K562 (cell line): ENCODE measurements at regions not wholly inside any gene's neighbourhood (a gene's known extent, or its start where the extent isn't known, plus 50 kb on each side); places are given as distances from the start of the nearest gene placed in this dataset.

Source experiments
- HDAC6 ChIP-seq: IDR thresholded peaks from 2 replicates; pipeline ENCODE4 v1.6.1; 2012; ENCODE audit warnings: low read depth, mild to moderate bottlenecking, control low read depth, inconsistent platforms, low read length, moderate library complexity
- JUN ChIP-seq, 2 experiments: sonication (generic) in 1 of 2; formaldehyde crosslinking in 1 of 2; IDR thresholded peaks; 2 replicates each; pipeline versions ENCODE4 v1.6.1 to v1.8.0; 2012 to 2022; ENCODE audit warnings: borderline replicate concordance in 2 of 2, mild to moderate bottlenecking in 2 of 2, improper control_type of control experiment in 1 of 2, low read depth in 1 of 2, low read length in 1 of 2, missing genetic modification reagents in 1 of 2
- POLR2A ChIP-seq: fragments of 450-650 bp; conservative IDR thresholded peaks from 2 replicates; pipeline ENCODE4 v1.6.1; 2016
- POLR2AphosphoS5 ChIP-seq: IDR thresholded peaks from 2 replicates; pipeline ENCODE4 v1.6.1; 2011; ENCODE audit warnings: mild to moderate bottlenecking, low read depth, low read length, moderate library complexity; ENCODE audit not compliant: control insufficient read depth, insufficient read depth
- RFX5 ChIP-seq: IDR thresholded peaks from 2 replicates; pipeline ENCODE4 v1.6.1; 2011; ENCODE audit warnings: low read depth, mild to moderate bottlenecking, improper control_type of control experiment, low read length
- TCF7L2 ChIP-seq: fragments of 150-350 bp; IDR thresholded peaks from 2 replicates; pipeline ENCODE4 v1.6.1; 2016; ENCODE audit warnings: low read depth, mild to moderate bottlenecking, low read length, moderate library complexity
- ZNF316 ChIP-seq: fragments of 450-650 bp; IDR thresholded peaks from 2 replicates; pipeline ENCODE4 v1.6.1; 2016
- ZNF696 ChIP-seq: fragments of 250-450 bp; sonication (Bioruptor Pico); conservative IDR thresholded peaks from 2 replicates; pipeline ENCODE4 v1.4.0; 2020; ENCODE audit warnings: mild to moderate bottlenecking, moderate library complexity

DNA sequence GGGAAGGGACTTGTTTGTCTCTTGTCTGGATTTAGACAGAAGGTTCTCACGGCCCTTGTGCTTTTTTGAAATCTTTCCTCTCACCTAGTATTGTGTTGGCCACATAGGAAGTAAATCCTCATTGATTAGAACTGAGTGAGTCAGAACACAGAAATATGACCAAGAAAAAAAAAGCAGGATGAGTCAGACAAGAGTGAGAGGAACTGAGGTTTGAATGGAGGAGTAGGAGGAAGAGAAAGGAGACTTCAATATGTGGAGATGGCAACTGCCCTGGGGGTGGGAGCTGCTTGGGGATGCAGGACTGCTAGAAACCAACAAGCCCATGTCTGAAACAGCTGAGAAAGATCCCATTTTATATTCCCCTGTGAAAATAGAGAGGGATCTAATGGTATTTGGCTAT, 194.1 kb upstream of the ZBTB20 start:
- no peak for TF ChIP-seq ZNF696
- TF ChIP-seq POLR2A, result no peak
- no peak for TF ChIP-seq JUN (IDR thresholded peaks at IDR 0.05; ENCODE audit: borderline replicate concordance, low read depth, low read length)
- TF ChIP-seq JUN (CRISPR knock-in tag; IDR thresholded peaks at IDR 0.05; ENCODE audit: borderline replicate concordance), result no peak
- no peak for TF ChIP-seq HDAC6
- no peak for TF ChIP-seq TCF7L2
- no peak for TF ChIP-seq POLR2AphosphoS5
- no peak for TF ChIP-seq ZNF316
- TF ChIP-seq RFX5, result no peak
